PC-9 (cell line): ENCODE measurements at regions not wholly inside any gene's neighbourhood (a gene's known extent, or its start where the extent isn't known, plus 50 kb on each side); places are given as distances from the start of the nearest gene placed in this dataset.

Experiments
- EZH2 ChIP-seq: fragments of 200-600 bp; sonication (generic); IDR thresholded peaks from 2 replicates; pipeline ENCODE4 v1.8.0; 2017; ENCODE audit warnings: antibody characterized with exemption, low read depth
- TF ChIP-seq, protein P1 (sequence below): fragments of 200-600 bp; sonication (generic); conservative IDR thresholded peaks from 2 replicates; pipeline ENCODE4 v1.6.1; 2017; ENCODE audit warnings: mixed run types, antibody characterized with exemption, mild to moderate bottlenecking, moderate library complexity

DNA sequence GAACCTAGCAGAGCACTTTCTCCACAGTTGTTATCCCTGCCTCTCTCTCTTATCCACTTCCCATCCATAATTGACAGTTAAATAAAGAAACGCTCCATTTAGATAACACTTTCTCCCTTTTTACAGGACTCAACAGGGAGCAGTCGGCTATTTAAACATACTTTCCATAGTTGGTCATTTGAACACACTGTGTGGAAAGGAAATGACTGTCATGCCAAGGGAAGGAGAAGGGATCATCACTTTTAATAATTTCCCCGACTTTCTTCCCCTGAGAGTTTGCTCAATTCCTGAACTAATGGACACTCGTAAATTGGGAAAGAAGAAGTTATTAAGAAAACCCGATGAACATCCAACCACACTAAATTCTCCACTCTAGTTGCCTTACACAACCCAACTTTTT, 400.8 kb upstream of the PTGER4 start:
- TF ChIP-seq, protein P1, sequence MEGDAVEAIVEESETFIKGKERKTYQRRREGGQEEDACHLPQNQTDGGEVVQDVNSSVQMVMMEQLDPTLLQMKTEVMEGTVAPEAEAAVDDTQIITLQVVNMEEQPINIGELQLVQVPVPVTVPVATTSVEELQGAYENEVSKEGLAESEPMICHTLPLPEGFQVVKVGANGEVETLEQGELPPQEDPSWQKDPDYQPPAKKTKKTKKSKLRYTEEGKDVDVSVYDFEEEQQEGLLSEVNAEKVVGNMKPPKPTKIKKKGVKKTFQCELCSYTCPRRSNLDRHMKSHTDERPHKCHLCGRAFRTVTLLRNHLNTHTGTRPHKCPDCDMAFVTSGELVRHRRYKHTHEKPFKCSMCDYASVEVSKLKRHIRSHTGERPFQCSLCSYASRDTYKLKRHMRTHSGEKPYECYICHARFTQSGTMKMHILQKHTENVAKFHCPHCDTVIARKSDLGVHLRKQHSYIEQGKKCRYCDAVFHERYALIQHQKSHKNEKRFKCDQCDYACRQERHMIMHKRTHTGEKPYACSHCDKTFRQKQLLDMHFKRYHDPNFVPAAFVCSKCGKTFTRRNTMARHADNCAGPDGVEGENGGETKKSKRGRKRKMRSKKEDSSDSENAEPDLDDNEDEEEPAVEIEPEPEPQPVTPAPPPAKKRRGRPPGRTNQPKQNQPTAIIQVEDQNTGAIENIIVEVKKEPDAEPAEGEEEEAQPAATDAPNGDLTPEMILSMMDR: no peak
- TF ChIP-seq EZH2: no peak
